A549 (cell line): ENCODE measurements at regions not wholly inside any gene's neighbourhood (a gene's known extent, or its start where the extent isn't known, plus 50 kb on each side); places are given as distances from the start of the nearest gene placed in this dataset.

ENCODE experiments used
- CBX2 ChIP-seq: fragments of 200-600 bp; sonication (generic); IDR thresholded peaks from 2 replicates; pipeline ENCODE4 v1.6.1; 2016; ENCODE audit warnings: low read depth, mild to moderate bottlenecking, borderline replicate concordance
- CTCF ChIP-seq: fragments of >200 bp; sonication (Bioruptor Twin); formaldehyde crosslinking; IDR thresholded peaks from 3 replicates; pipeline ENCODE4 v1.5.1; 2016
- EHF ChIP-seq: fragments of 250-450 bp; sonication (Bioruptor Pico); IDR thresholded peaks from 2 replicates; pipeline ENCODE4 v1.5.0; 2020; ENCODE audit warnings: mild to moderate bottlenecking
- HES2 ChIP-seq: fragments of >200 bp; sonication (Bioruptor Twin); formaldehyde crosslinking; IDR thresholded peaks from 2 replicates; pipeline ENCODE4 v1.6.1; 2016
- JUN ChIP-seq, 2 experiments: fragments of >200 bp; sonication (Bioruptor Twin); formaldehyde crosslinking; IDR thresholded peaks; 2 replicates in 1 of 2; 3 replicates in 1 of 2; pipeline ENCODE4 v1.6.1; 2016 to 2017
- MYC ChIP-seq: IDR thresholded peaks from 2 replicates; pipeline ENCODE4 v1.6.1; 2012; ENCODE audit warnings: mild to moderate bottlenecking, inconsistent platforms, low read length, improper control_type of control experiment, borderline replicate concordance
- PHF8 ChIP-seq: fragments of 200-600 bp; sonication (generic); IDR thresholded peaks from 2 replicates; pipeline ENCODE4 v1.6.1; 2016; ENCODE audit warnings: low read depth, mild to moderate bottlenecking, antibody characterized with exemption, moderate library complexity, borderline replicate concordance
- POLR2A ChIP-seq: IDR thresholded peaks from 2 replicates; pipeline ENCODE4 v1.6.1; 2012; ENCODE audit warnings: mild to moderate bottlenecking, low read length
- RAD21 ChIP-seq, 2 experiments: fragments of >200 bp in 1 of 2; sonication (Bioruptor Twin) in 1 of 2; formaldehyde crosslinking in 1 of 2; IDR thresholded peaks in 1 of 2; conservative IDR thresholded peaks in 1 of 2; 2 replicates in 1 of 2; 3 replicates in 1 of 2; pipeline ENCODE4 v1.6.1; 2012 to 2018; ENCODE audit warnings: inconsistent platforms in 1 of 2
- SREBF2 ChIP-seq: fragments of 450-650 bp; IDR thresholded peaks from 2 replicates; pipeline ENCODE4 v1.6.1; 2014; ENCODE audit warnings: mild to moderate bottlenecking, moderate library complexity
- ZFP36 ChIP-seq: fragments of 450-650 bp; IDR thresholded peaks from 2 replicates; pipeline ENCODE4 v1.6.1; 2014; ENCODE audit warnings: borderline replicate concordance; ENCODE audit not compliant: partially characterized antibody
- TF ChIP-seq, protein P1 (sequence below): fragments of 450-650 bp; IDR thresholded peaks from 2 replicates; pipeline ENCODE4 v1.6.1; 2014; ENCODE audit warnings: antibody characterized with exemption
- TF ChIP-seq, protein P2 (sequence below): IDR thresholded peaks from 2 replicates; pipeline ENCODE4 v1.6.1; 2012
- TF ChIP-seq, protein P3 (sequence below): fragments of 200-600 bp; sonication (generic); IDR thresholded peaks from 2 replicates; pipeline ENCODE4 v1.6.1; 2016; ENCODE audit warnings: antibody characterized with exemption, mild to moderate bottlenecking, moderate library complexity

DNA sequence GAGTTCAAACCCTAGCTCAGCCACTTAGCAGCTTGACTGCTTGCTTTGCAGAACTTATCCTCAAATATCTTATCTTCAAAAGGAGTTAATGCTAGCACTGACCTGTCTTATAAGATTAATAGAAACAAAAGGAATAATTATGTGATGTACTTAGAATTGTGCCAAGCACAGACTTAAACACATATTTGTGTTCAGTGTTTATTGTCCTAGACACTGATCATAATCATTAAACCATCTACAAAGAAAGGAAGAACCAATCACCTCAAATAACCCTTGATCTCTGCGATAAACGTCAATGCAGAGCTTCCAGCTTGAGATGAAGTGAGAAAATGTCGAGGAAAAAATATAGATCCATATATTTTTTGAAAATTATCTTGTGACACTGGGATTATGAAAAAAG is 73.1 kb downstream of the ATXN7L3B start:
- TF ChIP-seq, protein P1, sequence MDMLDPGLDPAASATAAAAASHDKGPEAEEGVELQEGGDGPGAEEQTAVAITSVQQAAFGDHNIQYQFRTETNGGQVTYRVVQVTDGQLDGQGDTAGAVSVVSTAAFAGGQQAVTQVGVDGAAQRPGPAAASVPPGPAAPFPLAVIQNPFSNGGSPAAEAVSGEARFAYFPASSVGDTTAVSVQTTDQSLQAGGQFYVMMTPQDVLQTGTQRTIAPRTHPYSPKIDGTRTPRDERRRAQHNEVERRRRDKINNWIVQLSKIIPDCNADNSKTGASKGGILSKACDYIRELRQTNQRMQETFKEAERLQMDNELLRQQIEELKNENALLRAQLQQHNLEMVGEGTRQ = no peak
- TF ChIP-seq CBX2 (no peak), MYC (no peak), CTCF (no peak), EHF (CRISPR knock-in tag) (no peak), RAD21 (conservative IDR thresholded peaks at IDR 0.05 in 1 of 2, IDR thresholded peaks at IDR 0.05 in 1 of 2) (no peak), PHF8 (no peak), SREBF2 (no peak), HES2 (no peak), POLR2A (no peak), JUN (IDR thresholded peaks at IDR 0.05) (no peak), ZFP36 (no peak)
- TF ChIP-seq, protein P2, sequence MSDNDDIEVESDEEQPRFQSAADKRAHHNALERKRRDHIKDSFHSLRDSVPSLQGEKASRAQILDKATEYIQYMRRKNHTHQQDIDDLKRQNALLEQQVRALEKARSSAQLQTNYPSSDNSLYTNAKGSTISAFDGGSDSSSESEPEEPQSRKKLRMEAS = no peak
- TF ChIP-seq, protein P3, sequence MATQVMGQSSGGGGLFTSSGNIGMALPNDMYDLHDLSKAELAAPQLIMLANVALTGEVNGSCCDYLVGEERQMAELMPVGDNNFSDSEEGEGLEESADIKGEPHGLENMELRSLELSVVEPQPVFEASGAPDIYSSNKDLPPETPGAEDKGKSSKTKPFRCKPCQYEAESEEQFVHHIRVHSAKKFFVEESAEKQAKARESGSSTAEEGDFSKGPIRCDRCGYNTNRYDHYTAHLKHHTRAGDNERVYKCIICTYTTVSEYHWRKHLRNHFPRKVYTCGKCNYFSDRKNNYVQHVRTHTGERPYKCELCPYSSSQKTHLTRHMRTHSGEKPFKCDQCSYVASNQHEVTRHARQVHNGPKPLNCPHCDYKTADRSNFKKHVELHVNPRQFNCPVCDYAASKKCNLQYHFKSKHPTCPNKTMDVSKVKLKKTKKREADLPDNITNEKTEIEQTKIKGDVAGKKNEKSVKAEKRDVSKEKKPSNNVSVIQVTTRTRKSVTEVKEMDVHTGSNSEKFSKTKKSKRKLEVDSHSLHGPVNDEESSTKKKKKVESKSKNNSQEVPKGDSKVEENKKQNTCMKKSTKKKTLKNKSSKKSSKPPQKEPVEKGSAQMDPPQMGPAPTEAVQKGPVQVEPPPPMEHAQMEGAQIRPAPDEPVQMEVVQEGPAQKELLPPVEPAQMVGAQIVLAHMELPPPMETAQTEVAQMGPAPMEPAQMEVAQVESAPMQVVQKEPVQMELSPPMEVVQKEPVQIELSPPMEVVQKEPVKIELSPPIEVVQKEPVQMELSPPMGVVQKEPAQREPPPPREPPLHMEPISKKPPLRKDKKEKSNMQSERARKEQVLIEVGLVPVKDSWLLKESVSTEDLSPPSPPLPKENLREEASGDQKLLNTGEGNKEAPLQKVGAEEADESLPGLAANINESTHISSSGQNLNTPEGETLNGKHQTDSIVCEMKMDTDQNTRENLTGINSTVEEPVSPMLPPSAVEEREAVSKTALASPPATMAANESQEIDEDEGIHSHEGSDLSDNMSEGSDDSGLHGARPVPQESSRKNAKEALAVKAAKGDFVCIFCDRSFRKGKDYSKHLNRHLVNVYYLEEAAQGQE = no peak
